WERI-Rb-1 (cell line): ENCODE measurements at regions not wholly inside any gene's neighbourhood (a gene's known extent, or its start where the extent isn't known, plus 50 kb on each side); places are given as distances from the start of the nearest gene placed in this dataset.

Experiments used
- DNase-seq: peaks from one replicate; pipeline ENCODE4 v3.0.0-alpha.2; 2020
- H3K27ac ChIP-seq: fragments of 250-450 bp; sonication (Bioruptor Pico); 2 replicates; pipeline ENCODE4 v1.5.1; 2020; ENCODE audit warnings: mild to moderate bottlenecking, moderate library complexity
- H3K27me3 ChIP-seq: fragments of 250-450 bp; sonication (Bioruptor Pico); 2 replicates; pipeline ENCODE4 v1.5.1; 2021; ENCODE audit warnings: mild to moderate bottlenecking, low read depth, moderate library complexity; ENCODE audit not compliant: insufficient read depth, severe bottlenecking
- H3K36me3 ChIP-seq: fragments of 250-450 bp; sonication (Bioruptor Pico); 2 replicates; pipeline ENCODE4 v1.5.1; 2020; ENCODE audit warnings: mild to moderate bottlenecking, moderate library complexity
- H3K4me3 ChIP-seq: 2 replicates; pipeline ENCODE4 v1.5.1; 2011; ENCODE audit warnings: low read depth, mild to moderate bottlenecking, control low read depth, low read length
- H3K9me3 ChIP-seq: fragments of 250-450 bp; sonication (Bioruptor Pico); 2 replicates; pipeline ENCODE4 v1.5.1; 2021; ENCODE audit warnings: mild to moderate bottlenecking, moderate library complexity; ENCODE audit not compliant: severe bottlenecking
- CTCF ChIP-seq: IDR thresholded peaks from 2 replicates; pipeline ENCODE4 v1.5.1; 2011; ENCODE audit warnings: low read depth, mild to moderate bottlenecking, control low read depth, inconsistent platforms, low read length

GRCh38 chr6:8213995-8214394 is 111.6 kb upstream of the EEF1E1 start:
- H3K27me3 ChIP-seq = peaks cover 41% of the 10 kb centered on the region
- H3K36me3 ChIP-seq = no peaks in the 10 kb centered on the region
- TF ChIP-seq CTCF = no peak
- no peak overlapping the region for H3K27ac ChIP-seq
- H3K4me3 ChIP-seq = no peak overlapping the region
- no peaks in the 10 kb centered on the region for H3K9me3 ChIP-seq
- no peak for DNase-seq

- Histone ChIP-seq H3K4me3 (no peak overlapping the region), H3K27me3 (peaks cover 32% of the 10 kb centered on the region), H3K36me3 (no peaks in the 10 kb centered on the region), H3K27ac (no peak overlapping the region), H3K9me3 (no peaks in the 10 kb centered on the region)
- no peak for TF ChIP-seq CTCF
- DNase-seq = no peak
These were observed 110.5 kb upstream of the EEF1E1 start for GRCh38 chr6:8212720-8213434.

GRCh38 chr6:8207869-8208191 is 105.5 kb upstream of the EEF1E1 start:
- H3K4me3 ChIP-seq = no peak overlapping the region
- H3K27me3 ChIP-seq = peaks cover 35% of the 10 kb centered on the region
- H3K27ac ChIP-seq = no peak overlapping the region
- no peak for DNase-seq
- no peak for TF ChIP-seq CTCF
- no peaks in the 10 kb centered on the region for H3K36me3 ChIP-seq
- no peaks in the 10 kb centered on the region for H3K9me3 ChIP-seq

- Histone ChIP-seq H3K36me3 (no peaks in the 10 kb centered on the region), H3K9me3 (no peaks in the 10 kb centered on the region), H3K4me3 (no peak overlapping the region), H3K27ac (no peak overlapping the region), H3K27me3 (peaks cover 35% of the 10 kb centered on the region)
- DNase-seq = no peak
- no peak for TF ChIP-seq CTCF
These were observed 105.0 kb upstream of the EEF1E1 start for GRCh38 chr6:8207191-8207868.

GRCh38 chr6:8203337-8203736 is 101.0 kb upstream of the EEF1E1 start:
- H3K27me3 ChIP-seq = peaks cover 18% of the 10 kb centered on the region
- no peak for TF ChIP-seq CTCF
- no peak for DNase-seq
- H3K4me3 ChIP-seq = no peak overlapping the region
- H3K36me3 ChIP-seq = no peaks in the 10 kb centered on the region
- no peak overlapping the region for H3K27ac ChIP-seq
- H3K9me3 ChIP-seq = no peaks in the 10 kb centered on the region
